ENCODE measurements at regions not wholly inside any gene's neighbourhood (a gene's known extent, or its start where the extent isn't known, plus 50 kb on each side); places are given as distances from the start of the nearest gene placed in this dataset.

DNA sequence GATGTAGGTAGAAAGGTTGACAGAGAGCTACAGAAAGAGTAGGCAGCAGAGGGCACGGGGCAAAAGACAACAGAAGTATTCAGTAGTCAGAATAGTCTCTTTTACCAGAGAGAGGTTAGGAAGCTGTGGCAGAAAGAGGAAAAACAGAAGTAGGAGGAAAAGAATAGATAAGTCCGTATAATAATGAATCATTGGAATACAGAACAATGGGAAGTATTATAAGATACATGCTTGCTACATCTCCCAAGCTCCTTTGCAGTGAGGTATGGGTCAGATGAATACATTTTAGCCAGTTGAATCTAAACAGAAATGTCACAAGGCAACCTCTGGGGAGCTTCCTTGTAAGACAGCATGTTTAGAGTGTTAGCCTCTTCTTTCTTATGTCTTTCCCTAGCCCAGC lies 570.5 kb upstream of the CITED2 start:
- TF ChIP-seq, protein P1, sequence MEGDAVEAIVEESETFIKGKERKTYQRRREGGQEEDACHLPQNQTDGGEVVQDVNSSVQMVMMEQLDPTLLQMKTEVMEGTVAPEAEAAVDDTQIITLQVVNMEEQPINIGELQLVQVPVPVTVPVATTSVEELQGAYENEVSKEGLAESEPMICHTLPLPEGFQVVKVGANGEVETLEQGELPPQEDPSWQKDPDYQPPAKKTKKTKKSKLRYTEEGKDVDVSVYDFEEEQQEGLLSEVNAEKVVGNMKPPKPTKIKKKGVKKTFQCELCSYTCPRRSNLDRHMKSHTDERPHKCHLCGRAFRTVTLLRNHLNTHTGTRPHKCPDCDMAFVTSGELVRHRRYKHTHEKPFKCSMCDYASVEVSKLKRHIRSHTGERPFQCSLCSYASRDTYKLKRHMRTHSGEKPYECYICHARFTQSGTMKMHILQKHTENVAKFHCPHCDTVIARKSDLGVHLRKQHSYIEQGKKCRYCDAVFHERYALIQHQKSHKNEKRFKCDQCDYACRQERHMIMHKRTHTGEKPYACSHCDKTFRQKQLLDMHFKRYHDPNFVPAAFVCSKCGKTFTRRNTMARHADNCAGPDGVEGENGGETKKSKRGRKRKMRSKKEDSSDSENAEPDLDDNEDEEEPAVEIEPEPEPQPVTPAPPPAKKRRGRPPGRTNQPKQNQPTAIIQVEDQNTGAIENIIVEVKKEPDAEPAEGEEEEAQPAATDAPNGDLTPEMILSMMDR (IDR thresholded peaks at IDR 0.05): no peak
- TF ChIP-seq POLR2AphosphoS5 (IDR thresholded peaks at IDR 0.05) (no peak), POLR2A (IDR thresholded peaks at IDR 0.05) (no peak)
